Adrenal gland (tissue), 5 donors: ENCODE measurements at regions not wholly inside any gene's neighbourhood (a gene's known extent, or its start where the extent isn't known, plus 50 kb on each side); places are given as distances from the start of the nearest gene placed in this dataset.

Experiments
- CTCF ChIP-seq, 6 experiments: fragments of 450-650 bp in 4 of 6; fragments of 200-600 bp in 2 of 6; sonication (generic) in 1 of 6; IDR thresholded peaks; 1 replicate in 5 of 6; 2 replicates in 1 of 6; pipeline versions ENCODE4 v1.5.1 to v1.8.0; 2016 to 2021; ENCODE audit warnings: antibody characterized with exemption in 6 of 6, mild to moderate bottlenecking in 2 of 6, moderate library complexity in 1 of 6
- POLR2A ChIP-seq, 2 donors: fragments of 450-650 bp; IDR thresholded peaks; one replicate each; pipeline ENCODE4 v1.6.1; 2017; ENCODE audit warnings: antibody characterized with exemption in 2 of 2, mild to moderate bottlenecking in 2 of 2, moderate library complexity in 1 of 2
- donor health status: DM: no; HTN: no; CAD: no.

GRCh38 chr18:54100466-54100865 is 124.0 kb downstream of the MBD2 start:
- no peak for TF ChIP-seq CTCF (IDR thresholded peaks at IDR 0.05)
- TF ChIP-seq POLR2A (IDR thresholded peaks at IDR 0.05), result no peak
